Vagina (tissue), 2 donors: ENCODE measurements at regions not wholly inside any gene's neighbourhood (a gene's known extent, or its start where the extent isn't known, plus 50 kb on each side); places are given as distances from the start of the nearest gene placed in this dataset.

Experiments used
- DNase-seq, 2 donors: peaks; one replicate each; pipeline ENCODE4 v3.0.0-alpha.2; 2017; ENCODE audit errors: extremely low spot score in 2 of 2
- H3K27ac ChIP-seq: fragments of 200-600 bp; sonication (generic); one replicate; pipeline ENCODE4 v1.5.1; 2019
- H3K27me3 ChIP-seq: fragments of 200-600 bp; sonication (generic); one replicate; pipeline ENCODE4 v1.5.1; 2019
- H3K36me3 ChIP-seq, 2 donors: fragments of 200-600 bp; sonication (generic); one replicate each; pipeline ENCODE4 v1.5.1; 2017 to 2019
- H3K4me1 ChIP-seq: fragments of 200-600 bp; sonication (generic); one replicate; pipeline ENCODE4 v1.5.1; 2019
- H3K4me3 ChIP-seq, 2 donors: fragments of 200-600 bp; sonication (generic); 1 replicate in 1 of 2; 2 replicates in 1 of 2; pipeline ENCODE4 v1.5.1; 2016 to 2019
- H3K9me3 ChIP-seq: fragments of 200-600 bp; sonication (generic); one replicate; pipeline ENCODE4 v1.5.1; 2019
- POLR2A ChIP-seq, 2 donors: fragments of 450-650 bp; IDR thresholded peaks; one replicate each; pipeline ENCODE4 v1.6.1; 2017; ENCODE audit warnings: antibody characterized with exemption in 2 of 2, mild to moderate bottlenecking in 2 of 2, moderate library complexity in 2 of 2
- POLR2AphosphoS5 ChIP-seq, 2 donors: sonication (generic); formaldehyde crosslinking; IDR thresholded peaks; one replicate each; pipeline ENCODE4 v1.9.0; 2017; ENCODE audit warnings: antibody characterized with exemption in 2 of 2, mild to moderate bottlenecking in 2 of 2, low read depth in 1 of 2; ENCODE audit not compliant: insufficient read depth in 1 of 2
- intact Hi-C: fragments of 100-400 bp; cut with DNase I; formaldehyde crosslinking; loops from one replicate; pipeline ENCODE4 v1.15.1; 2023
- TF ChIP-seq, protein P1 (sequence below), 3 experiments: fragments of 450-650 bp in 2 of 3; fragments of 200-600 bp in 1 of 3; sonication (generic) in 1 of 3; IDR thresholded peaks; one replicate each; pipeline ENCODE4 v1.5.1; 2017 to 2019; ENCODE audit warnings: antibody characterized with exemption in 3 of 3, mild to moderate bottlenecking in 2 of 3, moderate library complexity in 2 of 3

DNA sequence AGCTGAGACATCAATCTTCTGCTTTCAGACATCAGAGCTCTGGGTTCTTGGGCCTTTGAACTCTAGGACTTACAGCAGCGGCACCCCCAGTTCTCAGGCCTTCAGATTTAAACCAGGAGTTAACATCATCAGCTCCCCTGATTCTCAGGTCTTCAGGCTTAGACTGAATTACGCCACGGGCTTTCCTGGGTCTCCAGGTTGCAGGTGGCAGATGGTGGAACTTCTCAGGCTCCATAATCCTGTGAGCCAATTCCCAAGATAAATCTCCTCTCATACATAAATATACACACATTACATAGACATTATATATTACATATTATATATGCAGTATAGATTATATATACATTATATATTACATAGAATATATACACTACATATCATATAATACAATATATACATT is 408.9 kb upstream of the AUTS2 start:
- H3K27me3 ChIP-seq, result no peaks in the 10 kb centered on the region
- TF ChIP-seq POLR2A (IDR thresholded peaks at IDR 0.05), result no peak
- no peak for TF ChIP-seq POLR2AphosphoS5 (IDR thresholded peaks at IDR 0.05; ENCODE audit: insufficient read depth in 1 of 2, low read depth in 1 of 2)
- TF ChIP-seq, protein P1, sequence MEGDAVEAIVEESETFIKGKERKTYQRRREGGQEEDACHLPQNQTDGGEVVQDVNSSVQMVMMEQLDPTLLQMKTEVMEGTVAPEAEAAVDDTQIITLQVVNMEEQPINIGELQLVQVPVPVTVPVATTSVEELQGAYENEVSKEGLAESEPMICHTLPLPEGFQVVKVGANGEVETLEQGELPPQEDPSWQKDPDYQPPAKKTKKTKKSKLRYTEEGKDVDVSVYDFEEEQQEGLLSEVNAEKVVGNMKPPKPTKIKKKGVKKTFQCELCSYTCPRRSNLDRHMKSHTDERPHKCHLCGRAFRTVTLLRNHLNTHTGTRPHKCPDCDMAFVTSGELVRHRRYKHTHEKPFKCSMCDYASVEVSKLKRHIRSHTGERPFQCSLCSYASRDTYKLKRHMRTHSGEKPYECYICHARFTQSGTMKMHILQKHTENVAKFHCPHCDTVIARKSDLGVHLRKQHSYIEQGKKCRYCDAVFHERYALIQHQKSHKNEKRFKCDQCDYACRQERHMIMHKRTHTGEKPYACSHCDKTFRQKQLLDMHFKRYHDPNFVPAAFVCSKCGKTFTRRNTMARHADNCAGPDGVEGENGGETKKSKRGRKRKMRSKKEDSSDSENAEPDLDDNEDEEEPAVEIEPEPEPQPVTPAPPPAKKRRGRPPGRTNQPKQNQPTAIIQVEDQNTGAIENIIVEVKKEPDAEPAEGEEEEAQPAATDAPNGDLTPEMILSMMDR (IDR thresholded peaks at IDR 0.05), result no peak
- no peak overlapping the region for H3K27ac ChIP-seq
- no peak for DNase-seq
- no peak overlapping the region for H3K4me3 ChIP-seq
- H3K9me3 ChIP-seq, result no peaks in the 10 kb centered on the region
- intact Hi-C loops, result no loop called here
- H3K36me3 ChIP-seq, result no peaks in the 10 kb centered on the region
- H3K4me1 ChIP-seq, result peaks cover 8% of the 10 kb centered on the region

- Histone ChIP-seq H3K27ac (no peak overlapping the region), H3K4me1 (peaks cover 8% of the 10 kb centered on the region), H3K36me3 (no peaks in the 10 kb centered on the region), H3K27me3 (no peaks in the 10 kb centered on the region), H3K9me3 (no peaks in the 10 kb centered on the region), H3K4me3 (no peak overlapping the region)
- intact Hi-C loops, result no loop called here
- no peak for DNase-seq
- TF ChIP-seq, protein P1 (IDR thresholded peaks at IDR 0.05), result no peak
- TF ChIP-seq POLR2AphosphoS5 (IDR thresholded peaks at IDR 0.05; ENCODE audit: insufficient read depth in 1 of 2, low read depth in 1 of 2), result no peak
- no peak for TF ChIP-seq POLR2A (IDR thresholded peaks at IDR 0.05)
Measured at GRCh38 chr7:69190025-69190424, 408.2 kb upstream of the AUTS2 start.

DNA sequence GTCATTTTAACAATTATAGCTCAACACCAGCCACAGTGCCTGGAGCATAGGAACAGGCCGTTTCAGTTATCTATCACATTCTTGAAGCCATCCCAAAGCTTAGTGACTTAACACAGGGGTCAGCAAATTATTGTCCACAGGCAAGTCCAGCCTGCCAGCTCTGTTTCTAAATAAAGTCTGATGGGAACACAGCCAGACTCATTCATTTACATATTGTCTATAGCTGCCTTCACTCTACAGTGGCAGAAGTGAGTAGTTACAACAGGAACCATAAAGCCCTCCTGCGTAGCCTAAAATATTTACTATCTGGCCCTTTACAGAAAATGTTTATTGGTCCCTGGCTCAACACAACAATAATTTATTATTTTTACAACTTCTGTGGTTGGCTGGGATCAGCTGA is 407.5 kb upstream of the AUTS2 start:
- Histone ChIP-seq H3K4me1 (peaks cover 8% of the 10 kb centered on the region), H3K27ac (no peak overlapping the region), H3K9me3 (no peaks in the 10 kb centered on the region), H3K36me3 (no peaks in the 10 kb centered on the region), H3K4me3 (no peak overlapping the region), H3K27me3 (no peaks in the 10 kb centered on the region)
- no peak for TF ChIP-seq POLR2AphosphoS5 (IDR thresholded peaks at IDR 0.05; ENCODE audit: insufficient read depth in 1 of 2, low read depth in 1 of 2)
- no peak for TF ChIP-seq POLR2A (IDR thresholded peaks at IDR 0.05)
- TF ChIP-seq, protein P1 (IDR thresholded peaks at IDR 0.05), result no peak
- no peak for DNase-seq
- intact Hi-C loops, result no loop called here

GRCh38 chr7:69192134-69192533 is 406.1 kb upstream of the AUTS2 start:
- no peak for TF ChIP-seq POLR2A (IDR thresholded peaks at IDR 0.05)
- TF ChIP-seq, protein P1 (IDR thresholded peaks at IDR 0.05), result no peak
- TF ChIP-seq POLR2AphosphoS5 (IDR thresholded peaks at IDR 0.05; ENCODE audit: insufficient read depth in 1 of 2, low read depth in 1 of 2), result no peak
- DNase-seq, result no peak
- H3K9me3 ChIP-seq, result no peaks in the 10 kb centered on the region
- no peak overlapping the region for H3K4me3 ChIP-seq
- H3K4me1 ChIP-seq, result peaks cover 8% of the 10 kb centered on the region
- H3K36me3 ChIP-seq, result no peaks in the 10 kb centered on the region
- H3K27ac ChIP-seq, result no peak overlapping the region
- H3K27me3 ChIP-seq, result no peaks in the 10 kb centered on the region
- intact Hi-C loops, result no loop called here

GRCh38 chr7:69193061-69193460 is 405.2 kb upstream of the AUTS2 start:
- H3K27ac ChIP-seq, result no peak overlapping the region
- TF ChIP-seq POLR2A (IDR thresholded peaks at IDR 0.05), result no peak
- TF ChIP-seq POLR2AphosphoS5 (IDR thresholded peaks at IDR 0.05; ENCODE audit: insufficient read depth in 1 of 2, low read depth in 1 of 2), result no peak
- TF ChIP-seq, protein P1 (IDR thresholded peaks at IDR 0.05), result no peak
- H3K27me3 ChIP-seq, result no peaks in the 10 kb centered on the region
- H3K4me1 ChIP-seq, result peaks cover 8% of the 10 kb centered on the region
- intact Hi-C loops, result no loop called here
- H3K4me3 ChIP-seq, result no peak overlapping the region
- no peaks in the 10 kb centered on the region for H3K36me3 ChIP-seq
- no peaks in the 10 kb centered on the region for H3K9me3 ChIP-seq
- DNase-seq, result no peak
